Keratinocyte (primary cell): ENCODE measurements at regions not wholly inside any gene's neighbourhood (a gene's known extent, or its start where the extent isn't known, plus 50 kb on each side); places are given as distances from the start of the nearest gene placed in this dataset.

Source experiments
- DNase-seq: peaks from one replicate; pipeline ENCODE4 v3.0.0-alpha.2; 2011; ENCODE audit warnings: low read depth, missing footprints, low spot score
- FAIRE-seq: peaks from 2 replicates; lab custom pipeline; 2011; peaks lifted over from hg19 to GRCh38; lab: Jason Lieb, UNC
- H2AFZ ChIP-seq: 2 replicates; pipeline ENCODE4 v1.6.0; 2012; ENCODE audit warnings: low read length, control low read depth, inconsistent platforms; ENCODE audit not compliant: control insufficient read depth
- H3K27ac ChIP-seq: 2 replicates; pipeline ENCODE4 v1.5.1; 2011; ENCODE audit warnings: low read length; ENCODE audit not compliant: control insufficient read depth, insufficient read depth
- H3K27me3 ChIP-seq: 3 replicates; pipeline ENCODE4 v1.6.0; 2011; ENCODE audit warnings: low read length; ENCODE audit not compliant: control insufficient read depth, insufficient read depth; ENCODE audit errors: extremely low read depth
- H3K36me3 ChIP-seq, 2 experiments: 2 replicates in 1 of 2; 3 replicates in 1 of 2; pipeline ENCODE4 v1.5.1; 2011; ENCODE audit warnings: low read length in 2 of 2, mild to moderate bottlenecking in 1 of 2; ENCODE audit not compliant: control insufficient read depth in 2 of 2, insufficient read depth in 2 of 2; ENCODE audit errors: extremely low read depth in 1 of 2
- H3K4me1 ChIP-seq: 3 replicates; pipeline ENCODE4 v1.5.1; 2011; ENCODE audit warnings: low read length; ENCODE audit not compliant: control insufficient read depth, insufficient read depth; ENCODE audit errors: extremely low read depth
- H3K4me2 ChIP-seq: 3 replicates; pipeline ENCODE4 v1.6.0; 2011; ENCODE audit warnings: low read depth, low read length; ENCODE audit not compliant: control insufficient read depth, insufficient read depth; ENCODE audit errors: extremely low read depth
- H3K4me3 ChIP-seq, 3 experiments: fragments of 200-600 bp in 1 of 3; sonication (generic) in 1 of 3; 2 replicates in 2 of 3; 3 replicates in 1 of 3; pipeline ENCODE4 v1.5.1; 2011 to 2016; ENCODE audit warnings: low read length in 3 of 3, mild to moderate bottlenecking in 3 of 3, control low read depth in 2 of 3, inconsistent platforms in 1 of 3, low read depth in 1 of 3, mixed read lengths in 1 of 3, mixed run types in 1 of 3, moderate library complexity in 1 of 3; ENCODE audit not compliant: control insufficient read depth in 2 of 3, insufficient read depth in 2 of 3; ENCODE audit errors: extremely low read depth in 1 of 3
- H3K79me2 ChIP-seq: 2 replicates; pipeline ENCODE4 v1.6.0; 2012; ENCODE audit warnings: low read length; ENCODE audit not compliant: control insufficient read depth, insufficient read depth
- H3K9ac ChIP-seq: 3 replicates; pipeline ENCODE4 v1.6.0; 2011; ENCODE audit warnings: low read length; ENCODE audit not compliant: control insufficient read depth, insufficient read depth; ENCODE audit errors: extremely low read depth
- H3K9me1 ChIP-seq: 3 replicates; pipeline ENCODE4 v1.6.0; 2011; ENCODE audit warnings: low read length; ENCODE audit not compliant: control insufficient read depth, insufficient read depth; ENCODE audit errors: extremely low read depth
- H3K9me3 ChIP-seq: 2 replicates; pipeline ENCODE4 v1.5.1; 2012; ENCODE audit warnings: low read depth, low read length; ENCODE audit not compliant: control insufficient read depth
- H4K20me1 ChIP-seq: 3 replicates; pipeline ENCODE4 v1.6.0; 2011; ENCODE audit warnings: low read length; ENCODE audit not compliant: control insufficient read depth, insufficient read depth; ENCODE audit errors: extremely low read depth
- EZH2 ChIP-seq: IDR thresholded peaks from one replicate; pipeline ENCODE4 v1.6.1; 2012; ENCODE audit warnings: inconsistent platforms, mild to moderate bottlenecking, low read length, moderate library complexity
- dilution Hi-C: fragments of 300-500 bp; cut with MboI; formaldehyde crosslinking; loops from one replicate; pipeline ENCODE4 v1.7.0; 2020; ENCODE audit warnings: low sequenced_read_pairs; ENCODE audit not compliant: extremely low pct_ligation_motif_present
- TF ChIP-seq, protein P1 (sequence below), 3 experiments: IDR thresholded peaks in 1 of 3; conservative IDR thresholded peaks in 1 of 3; optimal IDR thresholded peaks in 1 of 3; 2 replicates in 2 of 3; 3 replicates in 1 of 3; pipeline versions ENCODE3 to v1.5.1; 2011; ENCODE audit warnings: low read length in 3 of 3, mild to moderate bottlenecking in 3 of 3, moderate library complexity in 2 of 3, control low read depth in 1 of 3, inconsistent platforms in 1 of 3; ENCODE audit not compliant: insufficient read depth in 2 of 3; ENCODE audit errors: extremely low read depth in 1 of 3

DNA sequence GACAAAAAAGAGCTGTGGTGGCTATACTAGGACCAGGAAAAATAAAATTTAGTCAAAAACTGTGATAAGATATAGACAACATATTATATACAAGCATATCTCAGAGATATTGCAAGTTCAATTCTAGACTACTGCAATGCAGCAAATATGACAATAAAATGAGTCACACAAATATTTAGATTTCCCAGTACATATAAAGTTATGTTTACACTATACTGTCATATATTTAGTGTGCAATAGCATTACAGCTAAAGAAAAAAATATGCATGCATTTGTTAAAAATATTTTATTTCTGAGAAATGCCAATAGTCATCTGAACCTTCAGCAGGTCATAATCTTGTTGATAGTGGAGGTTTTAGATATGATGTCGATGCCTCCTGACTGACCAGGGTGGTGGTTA, 72.1 kb downstream of the AKR1C4 start:
- TF ChIP-seq, protein P1, sequence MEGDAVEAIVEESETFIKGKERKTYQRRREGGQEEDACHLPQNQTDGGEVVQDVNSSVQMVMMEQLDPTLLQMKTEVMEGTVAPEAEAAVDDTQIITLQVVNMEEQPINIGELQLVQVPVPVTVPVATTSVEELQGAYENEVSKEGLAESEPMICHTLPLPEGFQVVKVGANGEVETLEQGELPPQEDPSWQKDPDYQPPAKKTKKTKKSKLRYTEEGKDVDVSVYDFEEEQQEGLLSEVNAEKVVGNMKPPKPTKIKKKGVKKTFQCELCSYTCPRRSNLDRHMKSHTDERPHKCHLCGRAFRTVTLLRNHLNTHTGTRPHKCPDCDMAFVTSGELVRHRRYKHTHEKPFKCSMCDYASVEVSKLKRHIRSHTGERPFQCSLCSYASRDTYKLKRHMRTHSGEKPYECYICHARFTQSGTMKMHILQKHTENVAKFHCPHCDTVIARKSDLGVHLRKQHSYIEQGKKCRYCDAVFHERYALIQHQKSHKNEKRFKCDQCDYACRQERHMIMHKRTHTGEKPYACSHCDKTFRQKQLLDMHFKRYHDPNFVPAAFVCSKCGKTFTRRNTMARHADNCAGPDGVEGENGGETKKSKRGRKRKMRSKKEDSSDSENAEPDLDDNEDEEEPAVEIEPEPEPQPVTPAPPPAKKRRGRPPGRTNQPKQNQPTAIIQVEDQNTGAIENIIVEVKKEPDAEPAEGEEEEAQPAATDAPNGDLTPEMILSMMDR (optimal IDR thresholded peaks at IDR 0.05 in 1 of 3, IDR thresholded peaks at IDR 0.05 in 1 of 3, conservative IDR thresholded peaks at IDR 0.05 in 1 of 3; ENCODE audit: extremely low read depth in 1 of 3, insufficient read depth in 2 of 3, low read length in 3 of 3) = no peak
- no peak for TF ChIP-seq EZH2
- H3K9me3 ChIP-seq = no peaks in the 10 kb centered on the region

GRCh38 chr10:5269791-5270190, 73.2 kb downstream of the AKR1C4 start:
- no peaks in the 10 kb centered on the region for H3K27me3 ChIP-seq
- dilution Hi-C loops = no loop called here
- no peak overlapping the region for H3K9ac ChIP-seq
- DNase-seq = no peak
- no peaks in the 10 kb centered on the region for H3K36me3 ChIP-seq
- H3K4me2 ChIP-seq = no peak overlapping the region
- H3K9me3 ChIP-seq = no peaks in the 10 kb centered on the region
- FAIRE-seq = no peak
- no peaks in the 10 kb centered on the region for H3K79me2 ChIP-seq
- TF ChIP-seq EZH2 = no peak
- TF ChIP-seq, protein P1 (optimal IDR thresholded peaks at IDR 0.05 in 1 of 3, IDR thresholded peaks at IDR 0.05 in 1 of 3, conservative IDR thresholded peaks at IDR 0.05 in 1 of 3; ENCODE audit: extremely low read depth in 1 of 3, insufficient read depth in 2 of 3, low read length in 3 of 3) = no peak
- H3K27ac ChIP-seq = no peak overlapping the region
- H3K4me3 ChIP-seq = no peak overlapping the region
- no peaks in the 10 kb centered on the region for H4K20me1 ChIP-seq
- no peak overlapping the region for H2AFZ ChIP-seq
- no peaks in the 10 kb centered on the region for H3K9me1 ChIP-seq
- no peaks in the 10 kb centered on the region for H3K4me1 ChIP-seq

More for the DNA sequence above, 72.1 kb downstream of the AKR1C4 start:
- no peak for FAIRE-seq
- Histone ChIP-seq H4K20me1 (no peaks in the 10 kb centered on the region), H3K36me3 (no peaks in the 10 kb centered on the region), H3K4me2 (no peak overlapping the region), H3K27me3 (no peaks in the 10 kb centered on the region), H3K79me2 (no peaks in the 10 kb centered on the region), H3K4me1 (no peaks in the 10 kb centered on the region), H2AFZ (no peak overlapping the region), H3K4me3 (no peak overlapping the region), H3K9ac (no peak overlapping the region), H3K27ac (no peak overlapping the region), H3K9me1 (no peaks in the 10 kb centered on the region)
- no peak for DNase-seq
- dilution Hi-C loops = no loop called here
